ENCODE measurements at regions not wholly inside any gene's neighbourhood (a gene's known extent, or its start where the extent isn't known, plus 50 kb on each side); places are given as distances from the start of the nearest gene placed in this dataset.

DNA sequence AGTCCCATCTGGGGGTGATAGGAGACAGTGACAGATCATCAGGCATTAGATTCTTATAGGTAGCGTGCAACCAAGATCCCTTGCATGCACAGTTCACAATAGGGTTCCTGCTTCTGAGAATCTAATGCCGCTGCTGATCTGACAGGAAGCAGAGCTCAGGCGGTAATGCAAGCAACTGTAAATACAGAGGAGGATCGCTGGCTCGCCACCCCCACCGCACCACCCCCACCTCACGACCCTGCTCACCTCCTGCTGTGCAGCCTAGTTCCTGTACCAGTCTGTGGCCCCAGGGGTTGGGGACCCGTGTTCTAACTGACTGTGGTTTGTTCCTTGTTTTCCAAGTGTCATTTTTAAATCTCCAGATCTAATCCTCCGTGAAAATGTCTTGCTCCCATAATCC, 89.0 kb upstream of the MAPK10 start (continued):
- TF ChIP-seq DMBX1 (CRISPR knock-in tag; IDR thresholded peaks at IDR 0.05; ENCODE audit: borderline replicate concordance) (no peak), NCOA4 (IDR thresholded peaks at IDR 0.05; ENCODE audit: partially characterized antibody) (no peak)
- TF ChIP-seq, protein P1, sequence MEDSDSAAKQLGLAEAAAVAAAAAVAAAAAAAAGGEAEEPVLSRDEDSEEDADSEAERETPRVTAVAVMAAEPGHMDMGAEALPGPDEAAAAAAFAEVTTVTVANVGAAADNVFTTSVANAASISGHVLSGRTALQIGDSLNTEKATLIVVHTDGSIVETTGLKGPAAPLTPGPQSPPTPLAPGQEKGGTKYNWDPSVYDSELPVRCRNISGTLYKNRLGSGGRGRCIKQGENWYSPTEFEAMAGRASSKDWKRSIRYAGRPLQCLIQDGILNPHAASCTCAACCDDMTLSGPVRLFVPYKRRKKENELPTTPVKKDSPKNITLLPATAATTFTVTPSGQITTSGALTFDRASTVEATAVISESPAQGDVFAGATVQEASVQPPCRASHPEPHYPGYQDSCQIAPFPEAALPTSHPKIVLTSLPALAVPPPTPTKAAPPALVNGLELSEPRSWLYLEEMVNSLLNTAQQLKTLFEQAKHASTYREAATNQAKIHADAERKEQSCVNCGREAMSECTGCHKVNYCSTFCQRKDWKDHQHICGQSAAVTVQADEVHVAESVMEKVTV (CRISPR knock-in tag; IDR thresholded peaks at IDR 0.05) = no peak

GRCh38 chr4:86449746-86450588, 90.1 kb upstream of the MAPK10 start:
- in situ Hi-C loops (cut with MboI) (no loop called here), intact Hi-C loops (cut with micrococcal nuclease) (no loop called here)
- Histone ChIP-seq H3K9me1 (ENCODE audit: control insufficient read depth, insufficient read depth, low read length) (no peaks in the 10 kb centered on the region), H3K9me3 (replicated peaks; ENCODE audit: control insufficient read depth, insufficient read depth, low read depth, low read length) (no peaks in the 10 kb centered on the region), H3K36me3 (ENCODE audit: control insufficient read depth, insufficient read depth, low read length) (no peaks in the 10 kb centered on the region), H4K20me1 (replicated peaks; ENCODE audit: control insufficient read depth, insufficient read depth, low read length) (no peaks in the 10 kb centered on the region), H2AFZ (ENCODE audit: low read depth, low read length) (no peak overlapping the region), H3K27ac (ENCODE audit: extremely low read depth, low read depth, low read length) (no peak overlapping the region), H3K9ac (ENCODE audit: insufficient read depth in 1 of 2, low read depth in 2 of 2, low read length in 2 of 2) (no peak overlapping the region), H3K4me2 (ENCODE audit: insufficient read depth, low read length) (no peak overlapping the region), H3K27me3 (ENCODE audit: control insufficient read depth in 2 of 2, insufficient read depth in 2 of 2, low read length in 2 of 2) (no peaks in the 10 kb centered on the region), H3K4me1 (replicated peaks in 1 of 2; ENCODE audit: control insufficient read depth in 2 of 2, insufficient read depth in 2 of 2, low read length in 2 of 2) (no peaks in the 10 kb centered on the region), H3K79me2 (ENCODE audit: control insufficient read depth, insufficient read depth, low read length) (no peaks in the 10 kb centered on the region), H3K4me3 (no peak overlapping the region)
- no peak for FAIRE-seq
- ChIA-PET POLR2A (no interaction called here), CTCF (ENCODE audit: low intra/inter-chr PET ratio) (no interaction called here)
- WGBS (ENCODE audit: insufficient coverage, low coverage, missing lambda C conversion rate) = 0% methylated on average over 5 of the region's 5 CpGs
- BruUV-seq (replicated peaks) = no TSS peak
- no peak for DNase-seq (ENCODE audit: extremely low read depth in 1 of 4, low spot score in 3 of 4)
- no peak for TF ChIP-seq NCOA6 (IDR thresholded peaks at IDR 0.05)
- no peak for TF ChIP-seq MLLT1 (IDR thresholded peaks at IDR 0.05)
- no peak for TF ChIP-seq ZNF764 (CRISPR knock-in tag; IDR thresholded peaks at IDR 0.05; ENCODE audit: low read depth)
- TF ChIP-seq SRF (CRISPR knock-in tag; IDR thresholded peaks at IDR 0.05) = no peak
- TF ChIP-seq BMI1 (IDR thresholded peaks at IDR 0.05; ENCODE audit: low read length) = no peak
- TF ChIP-seq DNMT1 (IDR thresholded peaks at IDR 0.05) = no peak
- no peak for TF ChIP-seq ZSCAN29 (IDR thresholded peaks at IDR 0.05)
- TF ChIP-seq ZNF224 (CRISPR knock-in tag; IDR thresholded peaks at IDR 0.05) = no peak
- TF ChIP-seq ZNF143 (CRISPR knock-in tag; IDR thresholded peaks at IDR 0.05) = no peak
- TF ChIP-seq ZNF77 (CRISPR knock-in tag; IDR thresholded peaks at IDR 0.05) = no peak
- TF ChIP-seq RNF219 (CRISPR knock-in tag; IDR thresholded peaks at IDR 0.05) = no peak
- no peak for ATAC-seq

All from K562 (cell line).